ENCODE measurements at regions not wholly inside any gene's neighbourhood (a gene's known extent, or its start where the extent isn't known, plus 50 kb on each side); places are given as distances from the start of the nearest gene placed in this dataset.

- no peak for TF ChIP-seq EZH2 (IDR thresholded peaks at IDR 0.05; ENCODE audit: insufficient read depth, poor library complexity, severe bottlenecking)
- no peak for TF ChIP-seq EZH2phosphoT487 (IDR thresholded peaks at IDR 0.05; ENCODE audit: insufficient read depth, low read depth)
Observed at GRCh38 chr3:191802671-191803070, 341.7 kb downstream of the PYDC2 start.

All from GM23248 (cell line).